ENCODE measurements at regions not wholly inside any gene's neighbourhood (a gene's known extent, or its start where the extent isn't known, plus 50 kb on each side); places are given as distances from the start of the nearest gene placed in this dataset.

DNA sequence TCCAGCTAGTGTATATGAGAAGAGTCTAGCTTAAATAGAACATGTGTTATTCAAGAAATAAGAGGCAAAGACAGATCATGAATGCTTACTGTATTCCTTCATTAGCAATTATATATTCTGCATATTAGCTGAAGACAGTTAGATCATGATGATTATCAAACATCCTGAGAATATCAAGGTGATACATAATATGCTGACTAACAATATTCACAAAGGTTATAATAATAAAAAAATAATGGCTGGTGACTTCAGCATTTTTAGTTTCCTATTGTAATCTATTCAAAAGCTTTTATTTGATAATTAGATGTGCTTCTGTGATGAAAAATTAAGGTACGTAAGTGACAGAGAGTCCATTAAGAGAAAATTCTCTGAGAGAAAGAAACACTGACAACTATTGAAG lies 511.4 kb downstream of the PCDH17 start:
- H3K27ac ChIP-seq (replicated peaks) = no peak overlapping the region
- no peak overlapping the region for H3K4me3 ChIP-seq (replicated peaks; ENCODE audit: insufficient read depth, low read length)
- no peaks in the 10 kb centered on the region for H3K27me3 ChIP-seq (ENCODE audit: insufficient read depth, poor library complexity, severe bottlenecking)
- no peak for DNase-seq (ENCODE audit: low read depth in 1 of 2, low spot score in 1 of 2)
- no peak for TF ChIP-seq SPI1 (IDR thresholded peaks at IDR 0.05; ENCODE audit: borderline replicate concordance, low read depth)
- TF ChIP-seq GABPA (IDR thresholded peaks at IDR 0.05; ENCODE audit: low read depth) = no peak
- TF ChIP-seq REST (IDR thresholded peaks at IDR 0.05; ENCODE audit: insufficient replicate concordance, low read depth) = no peak
- TF ChIP-seq, protein P1, sequence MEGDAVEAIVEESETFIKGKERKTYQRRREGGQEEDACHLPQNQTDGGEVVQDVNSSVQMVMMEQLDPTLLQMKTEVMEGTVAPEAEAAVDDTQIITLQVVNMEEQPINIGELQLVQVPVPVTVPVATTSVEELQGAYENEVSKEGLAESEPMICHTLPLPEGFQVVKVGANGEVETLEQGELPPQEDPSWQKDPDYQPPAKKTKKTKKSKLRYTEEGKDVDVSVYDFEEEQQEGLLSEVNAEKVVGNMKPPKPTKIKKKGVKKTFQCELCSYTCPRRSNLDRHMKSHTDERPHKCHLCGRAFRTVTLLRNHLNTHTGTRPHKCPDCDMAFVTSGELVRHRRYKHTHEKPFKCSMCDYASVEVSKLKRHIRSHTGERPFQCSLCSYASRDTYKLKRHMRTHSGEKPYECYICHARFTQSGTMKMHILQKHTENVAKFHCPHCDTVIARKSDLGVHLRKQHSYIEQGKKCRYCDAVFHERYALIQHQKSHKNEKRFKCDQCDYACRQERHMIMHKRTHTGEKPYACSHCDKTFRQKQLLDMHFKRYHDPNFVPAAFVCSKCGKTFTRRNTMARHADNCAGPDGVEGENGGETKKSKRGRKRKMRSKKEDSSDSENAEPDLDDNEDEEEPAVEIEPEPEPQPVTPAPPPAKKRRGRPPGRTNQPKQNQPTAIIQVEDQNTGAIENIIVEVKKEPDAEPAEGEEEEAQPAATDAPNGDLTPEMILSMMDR (IDR thresholded peaks at IDR 0.05; ENCODE audit: insufficient read depth, low read length) = no peak
- no peak for TF ChIP-seq POLR2AphosphoS5 (IDR thresholded peaks at IDR 0.05; ENCODE audit: low read depth)

DNA sequence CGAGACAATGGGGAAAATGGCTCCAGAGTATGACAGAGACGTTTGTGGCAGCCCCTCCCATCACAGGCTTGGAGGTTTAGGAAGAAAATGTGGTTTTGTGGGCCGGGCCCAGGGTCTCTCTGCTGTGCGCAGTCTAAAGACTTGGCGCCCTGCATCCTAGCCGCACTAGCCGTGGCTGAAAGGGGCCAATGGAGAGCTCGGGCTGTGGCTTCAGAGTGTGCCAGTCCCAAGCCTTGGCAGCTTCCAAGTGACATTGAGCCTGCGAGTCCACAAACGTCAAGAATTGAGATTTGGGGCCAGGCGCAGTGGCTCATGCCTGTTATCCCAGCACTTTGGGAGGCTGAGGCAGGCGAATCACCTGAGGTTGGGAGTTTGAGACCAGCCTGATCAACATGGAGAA lies 513.1 kb downstream of the PCDH17 start:
- no peak for TF ChIP-seq POLR2AphosphoS5 (IDR thresholded peaks at IDR 0.05; ENCODE audit: low read depth)
- no peak for TF ChIP-seq GABPA (IDR thresholded peaks at IDR 0.05; ENCODE audit: low read depth)
- TF ChIP-seq, protein P1 (IDR thresholded peaks at IDR 0.05; ENCODE audit: insufficient read depth, low read length) = no peak
- TF ChIP-seq REST (IDR thresholded peaks at IDR 0.05; ENCODE audit: insufficient replicate concordance, low read depth) = no peak
- no peak for TF ChIP-seq SPI1 (IDR thresholded peaks at IDR 0.05; ENCODE audit: borderline replicate concordance, low read depth)
- Histone ChIP-seq H3K27me3 (ENCODE audit: insufficient read depth, poor library complexity, severe bottlenecking) (no peaks in the 10 kb centered on the region), H3K4me3 (replicated peaks; ENCODE audit: insufficient read depth, low read length) (no peak overlapping the region)

GRCh38 chr13:58151452-58151851 lies 519.9 kb downstream of the PCDH17 start:
- H3K27ac ChIP-seq (replicated peaks) = no peak overlapping the region
- no peak for DNase-seq (ENCODE audit: low read depth in 1 of 2, low spot score in 1 of 2)
- no peaks in the 10 kb centered on the region for H3K27me3 ChIP-seq (ENCODE audit: insufficient read depth, poor library complexity, severe bottlenecking)
- H3K4me3 ChIP-seq (replicated peaks; ENCODE audit: insufficient read depth, low read length) = no peak overlapping the region
- TF ChIP-seq REST (IDR thresholded peaks at IDR 0.05; ENCODE audit: insufficient replicate concordance, low read depth) (no peak), POLR2AphosphoS5 (IDR thresholded peaks at IDR 0.05; ENCODE audit: low read depth) (no peak), SPI1 (IDR thresholded peaks at IDR 0.05; ENCODE audit: borderline replicate concordance, low read depth) (no peak), GABPA (IDR thresholded peaks at IDR 0.05; ENCODE audit: low read depth) (no peak)
- TF ChIP-seq, protein P1 (IDR thresholded peaks at IDR 0.05; ENCODE audit: insufficient read depth, low read length) = no peak

More for the DNA sequence above, 513.1 kb downstream of the PCDH17 start:
- no peak overlapping the region for H3K27ac ChIP-seq (replicated peaks)
- DNase-seq (ENCODE audit: low read depth in 1 of 2, low spot score in 1 of 2) = no peak

Measured in HL-60 (cell line).